ENCODE measurements at regions not wholly inside any gene's neighbourhood (a gene's known extent, or its start where the extent isn't known, plus 50 kb on each side); places are given as distances from the start of the nearest gene placed in this dataset.
"Not testable (repeated sequence)": the region's sequence is repeated elsewhere in the genome, so short reads cannot be mapped to it uniquely, and the experiment has no call there.

GRCh38 chr11:93902921-93903320, 52.5 kb upstream of the VSTM5 start:
- no peak for DNase-seq

- DNase-seq: no peak
Observed at GRCh38 chr11:93903989-93904388, 53.6 kb upstream of the VSTM5 start.

- no peak for DNase-seq
Observed at GRCh38 chr11:93904716-93905115, 54.3 kb upstream of the VSTM5 start.

GRCh38 chr11:93905384-93905783, 55.0 kb upstream of the VSTM5 start:
- DNase-seq: no peak

GRCh38 chr11:93906486-93906885, 56.1 kb upstream of the VSTM5 start:
- DNase-seq: no peak

GRCh38 chr11:93907901-93908300, 57.5 kb upstream of the VSTM5 start:
- DNase-seq: no peak

- DNase-seq: no peak
Observed at GRCh38 chr11:93908689-93909088, 58.3 kb upstream of the VSTM5 start.

- DNase-seq: no peak
Observed at GRCh38 chr11:93917673-93918072, 67.3 kb upstream of the VSTM5 start.

- DNase-seq: no peak
Observed at GRCh38 chr11:93921695-93922468, 71.5 kb upstream of the VSTM5 start.

- DNase-seq: no peak
Observed at GRCh38 chr11:93922830-93923229, 72.4 kb upstream of the VSTM5 start.

GRCh38 chr11:93926099-93926498, 75.7 kb upstream of the VSTM5 start:
- not testable (repeated sequence) for DNase-seq

- DNase-seq: no peak
Observed at GRCh38 chr11:93929407-93929806, 79.0 kb upstream of the VSTM5 start.

- DNase-seq: no peak
Observed at GRCh38 chr11:93933230-93933629, 82.8 kb upstream of the VSTM5 start.

GRCh38 chr11:93935826-93936225, 85.3 kb upstream of the HEPHL1 start:
- DNase-seq: no peak

GRCh38 chr11:93936460-93936859, 84.7 kb upstream of the HEPHL1 start:
- peak; percentile 3 for DNase-seq

GRCh38 chr11:93939084-93939760, 81.9 kb upstream of the HEPHL1 start:
- DNase-seq: no peak

GRCh38 chr11:93940395-93940794, 80.8 kb upstream of the HEPHL1 start:
- DNase-seq: no peak

- no peak for DNase-seq
Observed at GRCh38 chr11:93942176-93942575, 79.0 kb upstream of the HEPHL1 start.

GRCh38 chr11:93945596-93945995, 75.6 kb upstream of the HEPHL1 start:
- DNase-seq: no peak

- no peak for DNase-seq
Observed at GRCh38 chr11:93952082-93952780, 68.9 kb upstream of the HEPHL1 start.

GRCh38 chr11:93957397-93957952, 63.7 kb upstream of the HEPHL1 start:
- DNase-seq: no peak

- no peak for DNase-seq
Observed at GRCh38 chr11:93958991-93959390, 62.2 kb upstream of the HEPHL1 start.

GRCh38 chr11:93959663-93960062, 61.5 kb upstream of the HEPHL1 start:
- no peak for DNase-seq

Data from hindlimb muscle (tissue), 1 donor.